Spinal cord (tissue), 9 donors: ENCODE measurements at regions not wholly inside any gene's neighbourhood (a gene's known extent, or its start where the extent isn't known, plus 50 kb on each side); places are given as distances from the start of the nearest gene placed in this dataset.

ENCODE experiments used
- DNase-seq, 6 donors: peaks; one replicate each; pipeline versions ENCODE4 v3.0.0 to v3.0.0-alpha.2; 2013 to 2015; ENCODE audit warnings: low spot score in 6 of 6, low read depth in 4 of 6
- H3K27ac ChIP-seq: one replicate; pipeline ENCODE4 v1.5.1; 2013; ENCODE audit warnings: low read depth, low read length, control low read depth
- H3K27me3 ChIP-seq: one replicate; pipeline ENCODE4 v1.6.1; 2013; ENCODE audit warnings: low read length; ENCODE audit not compliant: control insufficient read depth, insufficient read depth
- H3K36me3 ChIP-seq: one replicate; pipeline ENCODE4 v1.6.1; 2013; ENCODE audit warnings: low read length; ENCODE audit not compliant: control insufficient read depth, insufficient read depth
- H3K4me1 ChIP-seq: one replicate; pipeline ENCODE4 v1.6.1; 2013; ENCODE audit warnings: low read length; ENCODE audit not compliant: control insufficient read depth, insufficient read depth
- H3K4me3 ChIP-seq: one replicate; pipeline ENCODE4 v1.5.1; 2013; ENCODE audit warnings: low read depth, low read length, control low read depth
- H3K9me3 ChIP-seq: one replicate; pipeline ENCODE4 v1.6.1; 2013; ENCODE audit warnings: low read length; ENCODE audit not compliant: control insufficient read depth, insufficient read depth
- WGBS: methylation state at CpG from one replicate; pipeline ENCODE4 v1.1.5; 2013; ENCODE audit warnings: missing lambda C conversion rate; ENCODE audit not compliant: insufficient coverage; 5-methylcytosine and 5-hydroxymethylcytosine counted together
- donor health status: healthy.

DNA sequence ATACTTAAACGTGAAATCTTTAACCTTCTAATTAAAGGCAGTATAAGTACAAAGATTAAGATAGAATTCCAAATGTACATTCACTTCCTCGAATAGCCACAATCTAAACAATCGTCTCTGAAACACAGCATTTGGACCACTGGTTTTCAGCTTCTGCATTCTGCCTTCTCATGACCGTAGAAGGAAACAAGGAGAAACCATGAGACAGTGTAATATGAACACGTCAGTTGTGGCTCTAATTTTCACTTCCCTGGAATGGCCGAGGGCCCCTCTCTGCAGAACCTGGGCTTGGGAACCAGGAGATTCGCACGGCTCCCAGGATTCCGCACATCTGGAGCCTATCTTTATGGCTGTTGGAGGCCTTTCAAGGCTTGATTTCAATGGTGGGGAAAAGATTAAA, 189.3 kb downstream of the KLF6 start:
- no peaks in the 10 kb centered on the region for H3K4me1 ChIP-seq
- H3K9me3 ChIP-seq = no peaks in the 10 kb centered on the region
- no peak overlapping the region for H3K27ac ChIP-seq
- WGBS = 79% methylated on average over 7 of the region's 9 CpGs
- H3K4me3 ChIP-seq = no peak overlapping the region
- no peak for DNase-seq
- H3K36me3 ChIP-seq = no peaks in the 10 kb centered on the region
- H3K27me3 ChIP-seq = no peaks in the 10 kb centered on the region

DNA sequence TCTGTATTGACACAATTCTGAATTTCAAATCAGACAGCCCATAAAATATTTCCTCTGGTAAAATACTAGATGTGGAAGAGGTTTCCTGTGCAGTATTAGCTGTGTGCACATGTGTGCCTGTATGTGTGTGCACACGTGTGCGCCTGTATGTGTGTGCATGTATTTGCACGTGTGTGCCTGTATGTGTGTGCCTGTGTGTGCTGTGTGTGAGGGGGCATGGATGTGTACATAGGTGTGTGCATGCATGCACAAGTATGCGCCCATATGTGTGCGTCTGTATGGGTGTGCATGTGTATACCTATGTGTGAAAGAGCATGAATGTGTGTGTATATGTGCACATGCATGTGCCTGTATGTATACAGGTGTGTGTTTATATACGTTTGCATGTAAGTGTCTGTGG, 191.4 kb downstream of the KLF6 start:
- DNase-seq = no peak
- H3K4me3 ChIP-seq = no peak overlapping the region
- no peaks in the 10 kb centered on the region for H3K27me3 ChIP-seq
- no peaks in the 10 kb centered on the region for H3K36me3 ChIP-seq
- no peak overlapping the region for H3K27ac ChIP-seq
- 96% methylated on average over 6 of the region's 6 CpGs for WGBS
- H3K9me3 ChIP-seq = no peaks in the 10 kb centered on the region
- H3K4me1 ChIP-seq = no peaks in the 10 kb centered on the region

DNA sequence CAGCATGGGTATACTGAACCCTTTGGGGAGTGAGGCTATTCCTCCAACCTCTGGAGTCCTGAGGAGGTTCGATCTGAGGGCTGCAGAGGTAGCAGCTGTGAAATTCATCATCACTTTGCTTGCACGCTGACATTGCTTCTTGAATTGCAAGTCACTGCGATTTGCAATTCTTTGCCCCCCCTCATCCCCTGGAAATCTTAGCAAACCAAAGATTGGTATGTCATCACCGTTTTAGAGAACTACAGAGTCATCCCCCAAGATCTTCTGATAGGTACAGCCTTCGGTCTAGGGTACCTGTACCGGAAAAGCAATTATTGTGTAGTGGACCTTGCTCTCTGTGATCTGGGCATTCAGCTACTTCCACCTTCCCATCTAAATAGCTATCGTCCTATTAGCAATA, 192.6 kb downstream of the KLF6 start:
- Histone ChIP-seq H3K4me3 (no peak overlapping the region), H3K4me1 (no peaks in the 10 kb centered on the region), H3K27ac (no peak overlapping the region), H3K36me3 (no peaks in the 10 kb centered on the region), H3K27me3 (no peaks in the 10 kb centered on the region), H3K9me3 (no peaks in the 10 kb centered on the region)
- DNase-seq = no peak
- 98% methylated on average over 4 of the region's 7 CpGs for WGBS

DNA sequence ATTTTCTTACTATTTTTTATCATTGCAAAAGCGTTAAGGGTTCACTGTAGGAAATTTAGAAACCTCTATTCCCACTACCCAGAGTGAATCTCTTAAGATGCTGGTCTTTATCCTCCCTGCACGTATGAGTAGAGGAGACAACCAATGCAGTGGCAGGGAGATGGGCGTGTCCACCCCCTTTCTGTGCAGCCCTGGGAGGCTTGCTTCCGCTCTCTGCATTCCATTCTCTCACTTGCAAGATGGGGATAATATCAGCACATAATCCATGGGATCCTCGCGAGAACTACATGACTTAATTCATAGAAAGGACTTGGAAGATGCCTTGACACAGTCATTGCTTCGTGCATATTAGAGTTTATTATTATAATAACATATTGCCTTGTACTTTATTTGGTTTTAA, 196.2 kb downstream of the KLF6 start:
- no peak overlapping the region for H3K4me3 ChIP-seq
- no peak overlapping the region for H3K27ac ChIP-seq

GRCh38 chr10:3588346-3588745, 196.7 kb downstream of the KLF6 start:
- H3K9me3 ChIP-seq = no peaks in the 10 kb centered on the region
- H3K27me3 ChIP-seq = no peaks in the 10 kb centered on the region
- WGBS = 79% methylated on average over 4 of the region's 7 CpGs
- no peak overlapping the region for H3K27ac ChIP-seq
- H3K4me1 ChIP-seq = no peaks in the 10 kb centered on the region
- peak in 2 of 6 donors; percentile 25 to 59 for DNase-seq
- H3K36me3 ChIP-seq = no peaks in the 10 kb centered on the region
- no peak overlapping the region for H3K4me3 ChIP-seq

More for the DNA sequence above, 196.2 kb downstream of the KLF6 start:
- Histone ChIP-seq H3K27me3 (no peaks in the 10 kb centered on the region), H3K4me1 (no peaks in the 10 kb centered on the region), H3K9me3 (no peaks in the 10 kb centered on the region), H3K36me3 (no peaks in the 10 kb centered on the region)
- 40% methylated on average over 1 of the region's 7 CpGs for WGBS
- no peak for DNase-seq

- 84% methylated on average over 18 of the region's 22 CpGs for WGBS
- Histone ChIP-seq H3K27ac (no peak overlapping the region), H3K27me3 (no peaks in the 10 kb centered on the region), H3K9me3 (no peaks in the 10 kb centered on the region), H3K4me3 (no peak overlapping the region), H3K36me3 (no peaks in the 10 kb centered on the region), H3K4me1 (no peaks in the 10 kb centered on the region)
- peak in 1 of 6 donors; percentile 31 for DNase-seq
Measured at GRCh38 chr10:3584926-3585784, 199.9 kb downstream of the KLF6 start.

DNA sequence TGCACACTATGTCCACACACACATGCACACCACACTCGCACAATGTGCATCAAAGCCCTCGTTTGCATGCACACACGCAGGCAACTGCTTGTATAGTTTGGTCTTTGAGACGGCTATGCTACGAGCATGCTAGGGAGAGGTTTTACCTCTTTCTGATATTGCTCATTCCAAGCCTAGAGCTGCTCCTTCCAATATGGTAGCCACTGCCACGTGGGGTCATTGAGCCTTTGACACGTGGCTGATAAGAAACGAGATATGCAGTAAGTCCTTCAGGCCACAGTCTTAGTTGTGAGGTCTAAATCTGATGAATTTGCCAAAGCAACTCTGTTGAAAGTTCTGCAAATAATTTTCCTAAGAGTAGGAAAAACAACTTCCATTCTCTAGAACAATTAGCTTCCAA, 204.4 kb downstream of the KLF6 start:
- Histone ChIP-seq H3K27ac (no peak overlapping the region), H3K4me1 (no peaks in the 10 kb centered on the region), H3K27me3 (no peaks in the 10 kb centered on the region), H3K36me3 (no peaks in the 10 kb centered on the region), H3K9me3 (no peaks in the 10 kb centered on the region), H3K4me3 (no peak overlapping the region)
- DNase-seq = no peak
- 91% methylated on average over 6 of the region's 8 CpGs for WGBS

DNA sequence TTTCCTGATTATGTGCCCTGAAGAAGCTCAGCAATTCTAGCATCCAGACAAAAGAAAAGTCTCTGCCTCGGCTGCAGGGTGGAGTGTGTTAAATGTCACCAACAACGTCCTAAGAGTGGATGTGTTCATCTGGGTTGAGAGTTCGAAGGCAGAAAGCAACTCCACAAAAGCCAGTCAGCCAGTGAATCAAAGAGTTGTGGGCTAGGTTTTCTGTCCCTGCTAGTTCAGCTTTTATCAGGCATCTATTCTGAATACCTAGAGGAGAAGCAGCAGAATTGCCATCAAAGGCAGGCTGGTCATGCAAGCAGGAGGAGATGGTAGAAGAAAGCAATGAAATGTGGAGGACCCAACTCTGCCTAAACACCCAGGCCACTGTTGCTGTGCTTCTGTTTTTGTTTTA, 205.2 kb downstream of the KLF6 start:
- DNase-seq = no peak
- Histone ChIP-seq H3K27ac (no peak overlapping the region), H3K9me3 (no peaks in the 10 kb centered on the region), H3K27me3 (no peaks in the 10 kb centered on the region), H3K36me3 (no peaks in the 10 kb centered on the region), H3K4me3 (no peak overlapping the region), H3K4me1 (no peaks in the 10 kb centered on the region)
- 42% methylated on average over 3 of the region's 3 CpGs for WGBS

DNA sequence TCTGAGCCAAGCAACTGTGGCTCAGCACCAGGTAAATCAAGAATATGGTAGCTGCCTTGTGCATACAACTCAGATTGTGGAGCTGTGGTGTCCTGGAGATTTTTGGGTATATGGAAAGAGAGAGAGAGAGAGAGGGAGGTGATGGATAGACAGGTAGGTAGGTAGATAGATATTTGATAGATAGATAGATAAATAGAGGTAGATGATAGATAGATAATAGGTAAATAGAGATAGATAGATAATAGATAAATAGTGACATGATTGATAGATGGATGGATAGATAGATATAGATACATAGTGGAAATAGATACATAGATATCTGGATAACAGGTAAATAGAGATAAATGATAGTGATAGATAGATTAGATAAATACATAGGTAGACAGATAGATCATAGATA, 206.3 kb downstream of the KLF6 start:
- no peak for DNase-seq
- no peaks in the 10 kb centered on the region for H3K27me3 ChIP-seq
- no peaks in the 10 kb centered on the region for H3K9me3 ChIP-seq

DNA sequence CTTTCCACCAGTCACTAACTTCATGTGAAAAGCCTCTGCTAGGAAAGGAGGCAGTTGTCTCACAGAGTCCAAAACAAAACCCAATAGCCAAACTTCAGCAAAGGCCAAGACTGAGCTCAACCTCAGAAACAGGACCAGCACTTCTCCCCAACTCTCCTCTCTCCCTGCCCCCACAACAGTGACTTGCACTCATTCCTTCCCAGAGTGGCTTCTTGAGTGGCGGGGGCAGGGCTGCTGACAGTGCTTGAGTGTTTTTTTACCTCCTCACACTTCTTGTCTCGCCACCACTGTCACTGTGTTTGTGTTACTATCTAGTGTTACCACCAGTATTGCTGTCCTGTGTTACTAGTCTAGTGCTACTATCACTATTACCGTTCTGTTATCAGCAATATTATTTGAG, 206.8 kb downstream of the KLF6 start:
- WGBS = no CpG with 5 or more reads among the region's 3 CpGs
- Histone ChIP-seq H3K36me3 (no peaks in the 10 kb centered on the region), H3K4me3 (no peak overlapping the region), H3K27me3 (no peaks in the 10 kb centered on the region), H3K4me1 (no peaks in the 10 kb centered on the region), H3K9me3 (no peaks in the 10 kb centered on the region), H3K27ac (no peak overlapping the region)
- no peak for DNase-seq

More for the DNA sequence above, 206.3 kb downstream of the KLF6 start:
- Histone ChIP-seq H3K27ac (no peak overlapping the region), H3K4me3 (no peak overlapping the region), H3K36me3 (no peaks in the 10 kb centered on the region), H3K4me1 (no peaks in the 10 kb centered on the region)
